Large intestine (tissue), 3 donors: ENCODE measurements at regions not wholly inside any gene's neighbourhood (a gene's known extent, or its start where the extent isn't known, plus 50 kb on each side); places are given as distances from the start of the nearest gene placed in this dataset.

Source experiments
- DNase-seq, 2 donors: peaks; one replicate each; pipeline versions ENCODE4 v3.0.0 to v3.0.0-alpha.2; 2013
- H3K27ac ChIP-seq: one replicate; pipeline ENCODE4 v1.5.1; 2013; ENCODE audit warnings: low read length
- H3K27me3 ChIP-seq: 2 replicates; pipeline ENCODE4 v1.6.1; 2013; ENCODE audit warnings: low read length; ENCODE audit not compliant: control insufficient read depth, insufficient read depth
- H3K36me3 ChIP-seq: 2 replicates; pipeline ENCODE4 v1.6.1; 2013; ENCODE audit warnings: low read length; ENCODE audit not compliant: control insufficient read depth, insufficient read depth
- H3K4me1 ChIP-seq: one replicate; pipeline ENCODE4 v1.6.1; 2013; ENCODE audit warnings: low read length; ENCODE audit not compliant: control insufficient read depth, insufficient read depth
- H3K4me3 ChIP-seq: one replicate; pipeline ENCODE4 v1.5.1; 2013; ENCODE audit warnings: low read length
- H3K9me3 ChIP-seq: one replicate; pipeline ENCODE4 v1.6.1; 2013; ENCODE audit warnings: mild to moderate bottlenecking, low read depth, low read length, moderate library complexity; ENCODE audit not compliant: control insufficient read depth
- WGBS: methylation state at CpG from one replicate; pipeline ENCODE4 v1.1.5; 2013; ENCODE audit warnings: low lambda C conversion rate; ENCODE audit not compliant: insufficient coverage; 5-methylcytosine and 5-hydroxymethylcytosine counted together

DNA sequence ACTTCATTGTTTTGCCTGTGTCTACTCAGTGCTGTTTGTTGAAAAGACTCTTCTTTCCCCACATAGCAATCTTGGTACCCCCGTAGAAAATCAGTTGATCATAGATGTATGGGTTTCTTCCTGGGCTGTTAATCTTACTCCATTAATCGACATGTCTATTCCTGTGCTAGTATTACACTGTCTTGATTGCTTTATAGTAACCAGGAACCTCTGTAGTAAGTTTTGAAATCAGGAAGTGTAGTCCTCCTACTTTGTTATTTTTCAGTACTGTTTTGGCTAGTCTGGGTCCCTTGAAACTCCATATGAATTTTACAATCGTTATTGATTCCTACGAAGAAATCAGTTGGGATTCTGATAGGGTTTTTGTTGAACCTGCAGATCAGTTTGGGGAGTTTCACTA is 78.8 kb upstream of the FAM136A start:
- Histone ChIP-seq H3K27ac (no peak overlapping the region), H3K4me1 (no peaks in the 10 kb centered on the region), H3K27me3 (peaks cover 6% of the 10 kb centered on the region), H3K9me3 (no peaks in the 10 kb centered on the region), H3K36me3 (no peaks in the 10 kb centered on the region), H3K4me3 (no peak overlapping the region)
- 90% methylated on average over 2 of the region's 4 CpGs for WGBS
- DNase-seq: no peak

GRCh38 chr2:70374616-70375015 is 72.7 kb upstream of the FAM136A start:
- H3K4me1 ChIP-seq: no peaks in the 10 kb centered on the region
- H3K27me3 ChIP-seq: peaks cover 5% of the 10 kb centered on the region
- no peak for DNase-seq
- 63% methylated on average over 2 of the region's 2 CpGs for WGBS
- H3K9me3 ChIP-seq: no peaks in the 10 kb centered on the region
- H3K27ac ChIP-seq: no peak overlapping the region
- H3K4me3 ChIP-seq: no peak overlapping the region
- no peaks in the 10 kb centered on the region for H3K36me3 ChIP-seq

GRCh38 chr2:70371753-70372152 is 69.9 kb upstream of the FAM136A start:
- Histone ChIP-seq H3K27me3 (peaks cover 3% of the 10 kb centered on the region), H3K27ac (no peak overlapping the region), H3K4me3 (no peak overlapping the region), H3K9me3 (no peaks in the 10 kb centered on the region), H3K36me3 (no peaks in the 10 kb centered on the region), H3K4me1 (no peaks in the 10 kb centered on the region)
- no peak for DNase-seq
- WGBS: 100% methylated on average over 1 of the region's 3 CpGs

DNA sequence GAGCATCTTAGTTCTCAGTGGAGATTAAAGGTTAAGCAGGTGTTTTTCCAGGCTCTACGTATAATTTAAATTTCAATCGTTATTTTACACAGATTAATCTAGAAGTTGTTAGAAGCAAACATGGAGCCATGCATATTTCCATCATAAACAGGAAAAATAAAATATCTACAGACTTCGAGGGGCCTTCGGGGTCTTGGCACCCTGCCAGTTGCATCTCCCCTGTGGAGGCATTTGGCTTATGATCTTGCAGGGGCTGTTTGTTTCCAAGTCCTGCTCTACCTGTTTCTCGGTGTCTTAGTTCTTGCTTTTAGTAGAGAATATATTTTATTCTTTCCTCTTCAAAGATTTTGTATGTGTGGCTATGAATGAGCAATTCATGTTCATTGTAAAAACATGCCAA is 67.2 kb upstream of the FAM136A start:
- peaks cover 3% of the 10 kb centered on the region for H3K27me3 ChIP-seq
- no peaks in the 10 kb centered on the region for H3K4me1 ChIP-seq
- H3K27ac ChIP-seq: no peak overlapping the region
- H3K9me3 ChIP-seq: no peaks in the 10 kb centered on the region
- no peaks in the 10 kb centered on the region for H3K36me3 ChIP-seq
- DNase-seq: no peak
- WGBS: 50% methylated on average over 2 of the region's 5 CpGs
- no peak overlapping the region for H3K4me3 ChIP-seq

DNA sequence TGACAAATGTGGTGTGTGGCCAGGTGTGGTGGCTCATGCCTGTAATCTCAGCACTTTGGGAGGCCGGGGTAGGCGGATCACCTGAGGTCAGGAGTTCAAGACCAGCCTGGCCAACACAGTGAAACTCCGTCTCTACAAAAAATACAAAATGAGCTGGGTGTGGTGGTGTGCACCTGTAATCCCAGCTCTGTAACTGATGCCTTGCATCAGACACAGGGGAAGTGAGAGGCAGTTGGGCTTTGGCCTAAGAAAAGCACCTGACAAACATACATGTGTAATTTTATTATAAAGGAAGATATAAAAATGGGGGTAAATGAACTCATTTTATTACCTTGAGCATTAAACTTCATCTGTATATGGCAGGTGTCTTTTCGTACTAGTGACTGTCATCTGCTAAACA is 66.7 kb upstream of the FAM136A start:
- Histone ChIP-seq H3K4me1 (no peaks in the 10 kb centered on the region), H3K27ac (no peak overlapping the region), H3K36me3 (no peaks in the 10 kb centered on the region), H3K4me3 (no peak overlapping the region), H3K27me3 (peaks cover 3% of the 10 kb centered on the region), H3K9me3 (no peaks in the 10 kb centered on the region)
- no CpG with 5 or more reads among the region's 4 CpGs for WGBS
- DNase-seq: no peak

DNA sequence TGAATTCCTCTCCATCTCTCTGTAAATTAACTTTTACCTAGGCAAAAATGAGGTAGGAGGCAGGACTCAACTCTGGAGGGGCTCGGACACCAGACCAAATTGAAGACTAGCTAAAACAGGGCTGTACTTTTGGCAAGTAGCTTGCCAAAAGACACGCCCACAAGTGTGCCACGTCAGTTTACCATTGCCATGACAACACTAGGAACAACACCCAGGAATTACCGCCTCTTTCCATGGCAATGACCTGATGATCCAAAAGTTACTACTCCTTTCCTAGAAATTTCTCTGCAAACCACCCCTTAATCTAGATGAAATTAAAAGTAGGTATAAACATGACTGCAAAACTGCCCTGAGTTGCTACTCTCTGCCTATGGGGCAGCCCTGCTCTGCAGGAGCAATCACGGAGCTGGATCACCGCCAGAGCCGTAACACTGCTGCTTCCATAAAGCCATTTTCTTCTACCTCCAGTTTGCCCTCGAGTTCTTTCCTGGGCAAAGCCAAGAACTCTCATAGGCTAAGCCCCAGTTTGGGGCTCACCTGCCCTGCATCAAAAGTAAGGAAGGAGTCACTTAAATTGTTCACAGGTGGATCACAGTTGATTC is 66.0 kb upstream of the FAM136A start:
- DNase-seq: peak in 1 of 2 donors; percentile 22
- Histone ChIP-seq H3K27ac (no peak overlapping the region), H3K27me3 (peaks cover 2% of the 10 kb centered on the region), H3K4me1 (no peaks in the 10 kb centered on the region), H3K4me3 (no peak overlapping the region), H3K9me3 (no peaks in the 10 kb centered on the region), H3K36me3 (no peaks in the 10 kb centered on the region)
- WGBS: no CpG with 5 or more reads among the region's 8 CpGs

GRCh38 chr2:70362661-70363060 is 60.8 kb upstream of the FAM136A start:
- no peaks in the 10 kb centered on the region for H3K9me3 ChIP-seq
- DNase-seq: no peak
- WGBS: no CpG with 5 or more reads among the region's 6 CpGs
- H3K4me1 ChIP-seq: no peaks in the 10 kb centered on the region
- H3K4me3 ChIP-seq: no peak overlapping the region
- H3K36me3 ChIP-seq: no peaks in the 10 kb centered on the region
- H3K27me3 ChIP-seq: peaks cover 2% of the 10 kb centered on the region
- no peak overlapping the region for H3K27ac ChIP-seq

- Histone ChIP-seq H3K27ac (no peak overlapping the region), H3K4me3 (no peak overlapping the region), H3K36me3 (no peaks in the 10 kb centered on the region), H3K4me1 (no peaks in the 10 kb centered on the region), H3K9me3 (no peaks in the 10 kb centered on the region), H3K27me3 (peaks cover 2% of the 10 kb centered on the region)
- WGBS: 100% methylated on average over 1 of the region's 3 CpGs
- DNase-seq: peak in 1 of 2 donors; percentile 6
Measured at GRCh38 chr2:70360661-70361270, 58.9 kb upstream of the FAM136A start.

DNA sequence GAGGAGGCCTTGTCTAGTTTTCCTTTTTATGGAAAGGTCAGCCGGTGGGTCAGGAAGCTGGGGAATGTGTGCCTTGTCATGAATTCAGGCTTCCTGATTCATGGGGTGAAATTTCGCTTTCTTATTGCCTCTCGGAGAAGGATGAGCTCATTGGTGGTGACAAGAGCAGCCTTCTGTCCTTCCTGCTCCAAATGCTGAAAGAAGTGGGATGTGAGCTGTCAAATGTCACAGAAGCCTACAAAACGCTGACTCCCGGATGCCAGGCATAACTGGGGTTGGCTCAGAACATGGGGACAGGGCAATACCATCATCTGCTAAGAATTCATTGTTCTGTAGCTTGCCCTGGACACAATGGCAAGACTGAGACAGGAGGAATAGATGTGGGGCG is 55.8 kb upstream of the FAM136A start:
- DNase-seq: no peak
- Histone ChIP-seq H3K36me3 (no peaks in the 10 kb centered on the region), H3K4me1 (no peaks in the 10 kb centered on the region), H3K4me3 (no peak overlapping the region), H3K27ac (no peak overlapping the region), H3K27me3 (peaks cover 9% of the 10 kb centered on the region), H3K9me3 (no peaks in the 10 kb centered on the region)
- no CpG with 5 or more reads among the region's 6 CpGs for WGBS

GRCh38 chr2:70356941-70357683 is 55.2 kb upstream of the FAM136A start:
- Histone ChIP-seq H3K4me1 (no peaks in the 10 kb centered on the region), H3K27ac (no peak overlapping the region), H3K27me3 (peaks cover 9% of the 10 kb centered on the region), H3K36me3 (no peaks in the 10 kb centered on the region), H3K9me3 (no peaks in the 10 kb centered on the region), H3K4me3 (no peak overlapping the region)
- WGBS: 55% methylated on average over 2 of the region's 6 CpGs
- no peak for DNase-seq
